BE2C (cell line): ENCODE measurements at regions not wholly inside any gene's neighbourhood (a gene's known extent, or its start where the extent isn't known, plus 50 kb on each side); places are given as distances from the start of the nearest gene placed in this dataset.

Experiments used
- DNase-seq: peaks from one replicate; pipeline ENCODE4 v3.0.0-alpha.2; 2020
- H3K27me3 ChIP-seq: fragments of 250-450 bp; sonication (Bioruptor Pico); 2 replicates; pipeline ENCODE4 v1.5.1; 2020; ENCODE audit warnings: mild to moderate bottlenecking
- H3K36me3 ChIP-seq: fragments of 250-450 bp; sonication (Bioruptor Pico); 2 replicates; pipeline ENCODE4 v1.5.1; 2020; ENCODE audit warnings: mild to moderate bottlenecking
- H3K4me1 ChIP-seq: fragments of 250-450 bp; sonication (Bioruptor Pico); 2 replicates; pipeline ENCODE4 v1.5.1; 2020
- H3K4me3 ChIP-seq: 2 replicates; pipeline ENCODE4 v1.5.1; 2011; ENCODE audit warnings: low read depth, low read length
- H3K9me3 ChIP-seq: fragments of 250-450 bp; sonication (Bioruptor Pico); 2 replicates; pipeline ENCODE4 v1.5.1; 2020
- CTCF ChIP-seq: IDR thresholded peaks from 2 replicates; pipeline ENCODE4 v1.5.1; 2012; ENCODE audit warnings: mild to moderate bottlenecking, low read depth, low read length

GRCh38 chr2:15840969-15841368 is 99.4 kb upstream of the MYCN start:
- Histone ChIP-seq H3K4me1 (peaks cover 8% of the 10 kb centered on the region), H3K9me3 (no peaks in the 10 kb centered on the region), H3K27me3 (no peaks in the 10 kb centered on the region), H3K4me3 (no peak overlapping the region), H3K36me3 (no peaks in the 10 kb centered on the region)
- no peak for TF ChIP-seq CTCF
- DNase-seq, result no peak

- peaks cover 8% of the 10 kb centered on the region for H3K4me1 ChIP-seq
- TF ChIP-seq CTCF, result no peak
- H3K9me3 ChIP-seq, result no peaks in the 10 kb centered on the region
- no peak for DNase-seq
- H3K27me3 ChIP-seq, result no peaks in the 10 kb centered on the region
- no peaks in the 10 kb centered on the region for H3K36me3 ChIP-seq
- H3K4me3 ChIP-seq, result no peak overlapping the region
Observed at GRCh38 chr2:15841776-15842560, 98.4 kb upstream of the MYCN start.

- Histone ChIP-seq H3K36me3 (no peaks in the 10 kb centered on the region), H3K27me3 (no peaks in the 10 kb centered on the region), H3K9me3 (no peaks in the 10 kb centered on the region), H3K4me1 (peaks cover 8% of the 10 kb centered on the region), H3K4me3 (no peak overlapping the region)
- no peak for TF ChIP-seq CTCF
- DNase-seq, result peak; percentile 85
Observed at GRCh38 chr2:15842758-15843666, 97.3 kb upstream of the MYCN start.

GRCh38 chr2:15844211-15844801 is 96.0 kb upstream of the MYCN start:
- Histone ChIP-seq H3K4me1 (peaks cover 8% of the 10 kb centered on the region), H3K27me3 (no peaks in the 10 kb centered on the region), H3K4me3 (no peak overlapping the region), H3K36me3 (no peaks in the 10 kb centered on the region), H3K9me3 (no peaks in the 10 kb centered on the region)
- no peak for DNase-seq
- no peak for TF ChIP-seq CTCF

- Histone ChIP-seq H3K9me3 (no peaks in the 10 kb centered on the region), H3K4me3 (no peak overlapping the region), H3K27me3 (no peaks in the 10 kb centered on the region), H3K4me1 (peaks cover 8% of the 10 kb centered on the region), H3K36me3 (no peaks in the 10 kb centered on the region)
- no peak for TF ChIP-seq CTCF
- DNase-seq, result no peak
Observed at GRCh38 chr2:15845294-15845693, 95.1 kb upstream of the MYCN start.
